ENCODE measurements at regions not wholly inside any gene's neighbourhood (a gene's known extent, or its start where the extent isn't known, plus 50 kb on each side); places are given as distances from the start of the nearest gene placed in this dataset.

DNA sequence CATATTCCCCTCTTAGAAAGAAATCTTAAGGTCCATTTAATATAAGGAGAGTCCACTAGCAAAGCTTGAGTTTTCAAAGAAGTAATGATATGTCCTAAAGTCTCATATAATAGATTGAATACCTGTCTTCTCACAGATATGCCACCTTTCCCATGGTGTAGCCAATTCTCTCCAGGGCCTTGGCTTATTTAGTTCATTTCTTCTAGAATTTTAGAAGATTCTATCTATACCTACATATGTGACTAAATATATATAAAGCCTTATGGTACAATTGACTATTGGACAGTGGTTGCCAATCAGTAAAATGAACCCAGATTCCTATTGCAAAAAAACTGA, 370.7 kb upstream of the MAF start:
- no peak overlapping the region for H3K27ac ChIP-seq (ENCODE audit: low read depth, low read length)
- no peaks in the 10 kb centered on the region for H3K27me3 ChIP-seq (ENCODE audit: low read length)
- H3K4me3 ChIP-seq (ENCODE audit: insufficient read depth, low read length, poor library complexity, severe bottlenecking) = no peak overlapping the region
- no peak overlapping the region for H3K4me2 ChIP-seq (ENCODE audit: low read depth, low read length, poor library complexity, severe bottlenecking)
- no peaks in the 10 kb centered on the region for H3K9me3 ChIP-seq (ENCODE audit: insufficient read depth, low read length)
- no peaks in the 10 kb centered on the region for H3K79me2 ChIP-seq (ENCODE audit: insufficient read depth, low read length)
- no peak overlapping the region for H3K9ac ChIP-seq (ENCODE audit: low read length)
- no peaks in the 10 kb centered on the region for H3K9me2 ChIP-seq (replicated peaks; ENCODE audit: insufficient read depth, low read length)
- H3F3A ChIP-seq (ENCODE audit: insufficient read depth) = no peaks in the 10 kb centered on the region
- H3K36me3 ChIP-seq (ENCODE audit: low read length) = no peaks in the 10 kb centered on the region
- no peaks in the 10 kb centered on the region for H4K20me1 ChIP-seq (ENCODE audit: low read depth, low read length)
- TF ChIP-seq EZH2phosphoT487 (conservative IDR thresholded peaks at IDR 0.05; ENCODE audit: low read length) = no peak
- TF ChIP-seq, protein P1, sequence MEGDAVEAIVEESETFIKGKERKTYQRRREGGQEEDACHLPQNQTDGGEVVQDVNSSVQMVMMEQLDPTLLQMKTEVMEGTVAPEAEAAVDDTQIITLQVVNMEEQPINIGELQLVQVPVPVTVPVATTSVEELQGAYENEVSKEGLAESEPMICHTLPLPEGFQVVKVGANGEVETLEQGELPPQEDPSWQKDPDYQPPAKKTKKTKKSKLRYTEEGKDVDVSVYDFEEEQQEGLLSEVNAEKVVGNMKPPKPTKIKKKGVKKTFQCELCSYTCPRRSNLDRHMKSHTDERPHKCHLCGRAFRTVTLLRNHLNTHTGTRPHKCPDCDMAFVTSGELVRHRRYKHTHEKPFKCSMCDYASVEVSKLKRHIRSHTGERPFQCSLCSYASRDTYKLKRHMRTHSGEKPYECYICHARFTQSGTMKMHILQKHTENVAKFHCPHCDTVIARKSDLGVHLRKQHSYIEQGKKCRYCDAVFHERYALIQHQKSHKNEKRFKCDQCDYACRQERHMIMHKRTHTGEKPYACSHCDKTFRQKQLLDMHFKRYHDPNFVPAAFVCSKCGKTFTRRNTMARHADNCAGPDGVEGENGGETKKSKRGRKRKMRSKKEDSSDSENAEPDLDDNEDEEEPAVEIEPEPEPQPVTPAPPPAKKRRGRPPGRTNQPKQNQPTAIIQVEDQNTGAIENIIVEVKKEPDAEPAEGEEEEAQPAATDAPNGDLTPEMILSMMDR (IDR thresholded peaks at IDR 0.05; ENCODE audit: insufficient read depth, low read length, poor library complexity, severe bottlenecking) = no peak
- no peak overlapping the region for H2AFZ ChIP-seq (ENCODE audit: low read depth, low read length, severe bottlenecking)

DNA sequence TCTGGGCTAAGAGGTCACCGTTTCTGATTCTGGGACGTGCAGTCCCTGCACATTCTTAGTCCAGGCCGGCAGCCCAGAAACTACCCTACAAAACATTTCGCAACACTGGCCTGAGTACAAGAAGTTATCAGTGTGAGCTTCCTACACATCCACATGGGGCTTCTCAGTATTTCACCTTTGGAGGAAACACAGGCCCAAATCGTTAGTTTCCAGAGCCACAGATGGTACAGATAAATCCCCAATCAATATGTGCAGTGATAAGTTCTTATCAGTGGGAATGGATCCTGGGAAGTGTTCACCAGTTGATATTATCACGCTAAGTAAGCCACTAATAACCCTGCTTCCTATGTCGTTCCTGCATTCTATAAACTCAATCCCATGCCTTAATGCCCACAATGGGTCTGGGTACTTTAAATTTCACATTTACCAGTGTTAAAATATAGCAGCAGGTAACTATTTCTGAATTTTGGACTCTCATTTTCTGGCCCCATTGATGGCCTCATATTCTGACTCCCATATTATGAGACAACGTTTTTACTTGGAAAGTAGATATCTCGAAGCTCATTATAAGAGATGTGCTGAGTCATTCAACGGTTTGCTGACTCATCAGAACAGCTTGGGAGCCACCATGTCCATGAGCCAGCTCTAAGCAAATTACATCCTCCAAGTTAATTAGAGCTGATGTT, 370.2 kb upstream of the MAF start:
- Histone ChIP-seq H3K4me2 (ENCODE audit: low read depth, low read length, poor library complexity, severe bottlenecking) (no peak overlapping the region), H3K79me2 (ENCODE audit: insufficient read depth, low read length) (no peaks in the 10 kb centered on the region), H3F3A (ENCODE audit: insufficient read depth) (no peaks in the 10 kb centered on the region), H3K4me3 (ENCODE audit: insufficient read depth, low read length, poor library complexity, severe bottlenecking) (no peak overlapping the region), H3K9ac (ENCODE audit: low read length) (no peak overlapping the region), H2AFZ (ENCODE audit: low read depth, low read length, severe bottlenecking) (no peak overlapping the region), H3K27me3 (ENCODE audit: low read length) (no peaks in the 10 kb centered on the region), H3K9me3 (ENCODE audit: insufficient read depth, low read length) (no peaks in the 10 kb centered on the region), H3K9me2 (replicated peaks; ENCODE audit: insufficient read depth, low read length) (no peaks in the 10 kb centered on the region), H4K20me1 (ENCODE audit: low read depth, low read length) (no peaks in the 10 kb centered on the region), H3K27ac (ENCODE audit: low read depth, low read length) (no peak overlapping the region), H3K36me3 (ENCODE audit: low read length) (no peaks in the 10 kb centered on the region)
- TF ChIP-seq EZH2phosphoT487 (conservative IDR thresholded peaks at IDR 0.05; ENCODE audit: low read length) = no peak
- TF ChIP-seq, protein P1 (IDR thresholded peaks at IDR 0.05; ENCODE audit: insufficient read depth, low read length, poor library complexity, severe bottlenecking) = no peak

DNA sequence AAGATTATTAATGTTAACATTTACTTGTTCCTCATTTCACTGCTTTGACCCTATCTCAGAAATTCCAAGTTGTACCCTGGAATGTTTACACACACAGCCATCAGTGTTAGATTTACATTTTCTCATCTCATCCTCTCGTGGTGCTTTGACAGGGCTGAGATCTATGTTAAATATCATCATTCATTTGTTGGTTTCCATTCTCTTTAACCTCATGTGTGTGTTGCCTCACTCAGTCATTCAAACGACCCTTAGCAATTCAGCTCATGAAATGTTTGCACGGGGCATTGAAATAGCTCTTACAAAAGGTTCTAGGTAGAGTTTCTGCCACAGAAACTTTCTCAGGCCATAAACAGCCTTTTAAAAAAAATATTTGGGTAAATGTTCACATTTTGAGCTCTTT, 369.6 kb upstream of the MAF start:
- Histone ChIP-seq H3K4me2 (ENCODE audit: low read depth, low read length, poor library complexity, severe bottlenecking) (no peak overlapping the region), H3K36me3 (ENCODE audit: low read length) (no peaks in the 10 kb centered on the region), H3K9me3 (ENCODE audit: insufficient read depth, low read length) (no peaks in the 10 kb centered on the region), H3K27ac (ENCODE audit: low read depth, low read length) (no peak overlapping the region), H3K9me2 (replicated peaks; ENCODE audit: insufficient read depth, low read length) (no peaks in the 10 kb centered on the region), H3K27me3 (ENCODE audit: low read length) (no peaks in the 10 kb centered on the region), H3F3A (ENCODE audit: insufficient read depth) (no peaks in the 10 kb centered on the region), H4K20me1 (ENCODE audit: low read depth, low read length) (no peaks in the 10 kb centered on the region), H2AFZ (ENCODE audit: low read depth, low read length, severe bottlenecking) (no peak overlapping the region), H3K79me2 (ENCODE audit: insufficient read depth, low read length) (no peaks in the 10 kb centered on the region), H3K9ac (ENCODE audit: low read length) (no peak overlapping the region), H3K4me3 (ENCODE audit: insufficient read depth, low read length, poor library complexity, severe bottlenecking) (no peak overlapping the region)
- no peak for TF ChIP-seq EZH2phosphoT487 (conservative IDR thresholded peaks at IDR 0.05; ENCODE audit: low read length)
- TF ChIP-seq, protein P1 (IDR thresholded peaks at IDR 0.05; ENCODE audit: insufficient read depth, low read length, poor library complexity, severe bottlenecking) = no peak

Measured in SU-DHL-6 (cell line).